HuH-7.5 (cell line): ENCODE measurements at regions not wholly inside any gene's neighbourhood (a gene's known extent, or its start where the extent isn't known, plus 50 kb on each side); places are given as distances from the start of the nearest gene placed in this dataset.

Experiments used
- DNase-seq: peaks from one replicate; pipeline ENCODE4 v3.0.0; 2011; ENCODE audit warnings: low spot score

- DNase-seq = no peak
These were observed 1530.6 kb upstream of the CDH6 start for GRCh38 chr5:29662876-29663275.

- no peak for DNase-seq
These were observed 1538.5 kb upstream of the CDH6 start for GRCh38 chr5:29654954-29655353.

- no peak for DNase-seq
These were observed 1544.2 kb upstream of the CDH6 start for GRCh38 chr5:29649321-29649720.

GRCh38 chr5:29642601-29643000, 1550.9 kb upstream of the CDH6 start:
- no peak for DNase-seq

GRCh38 chr5:29614206-29614605, 1579.3 kb upstream of the CDH6 start:
- no peak for DNase-seq

GRCh38 chr5:29588236-29588635, 1605.2 kb upstream of the CDH6 start:
- no peak for DNase-seq

- DNase-seq = no peak
These were observed 1605.7 kb upstream of the CDH6 start for GRCh38 chr5:29587832-29588231.

GRCh38 chr5:29568028-29568427, 1625.5 kb upstream of the CDH6 start:
- no peak for DNase-seq

GRCh38 chr5:29561564-29561963, 1631.9 kb upstream of the CDH6 start:
- no peak for DNase-seq

GRCh38 chr5:29550523-29550922, 1643.0 kb upstream of the CDH6 start:
- no peak for DNase-seq

- DNase-seq = no peak
These were observed 1645.2 kb upstream of the CDH6 start for GRCh38 chr5:29548262-29548661.

GRCh38 chr5:29547236-29547865, 1646.1 kb upstream of the CDH6 start:
- DNase-seq = no peak

- no peak for DNase-seq
These were observed 1650.0 kb upstream of the CDH6 start for GRCh38 chr5:29543501-29543900.

- no peak for DNase-seq
These were observed 1669.3 kb upstream of the CDH6 start for GRCh38 chr5:29524227-29524626.

GRCh38 chr5:29518176-29518575, 1675.3 kb upstream of the CDH6 start:
- no peak for DNase-seq

GRCh38 chr5:29516224-29516623, 1677.3 kb upstream of the CDH6 start:
- no peak for DNase-seq

GRCh38 chr5:29508131-29508530, 1685.4 kb upstream of the CDH6 start:
- no peak for DNase-seq

- DNase-seq = no peak
These were observed 1689.1 kb upstream of the CDH6 start for GRCh38 chr5:29504411-29504810.

GRCh38 chr5:29498860-29499259, 1694.6 kb upstream of the CDH6 start:
- no peak for DNase-seq

- DNase-seq = no peak
These were observed 1695.1 kb upstream of the CDH6 start for GRCh38 chr5:29498412-29498811.

- no peak for DNase-seq
These were observed 1708.2 kb upstream of the CDH6 start for GRCh38 chr5:29485333-29485732.

GRCh38 chr5:29469581-29469980, 1723.9 kb upstream of the CDH6 start:
- no peak for DNase-seq

- DNase-seq = no peak
These were observed 1731.2 kb upstream of the CDH6 start for GRCh38 chr5:29462241-29462640.

- no peak for DNase-seq
These were observed 1732.4 kb upstream of the CDH6 start for GRCh38 chr5:29460971-29461559.
